ENCODE measurements at regions not wholly inside any gene's neighbourhood (a gene's known extent, or its start where the extent isn't known, plus 50 kb on each side); places are given as distances from the start of the nearest gene placed in this dataset.

GRCh38 chr3:145183261-145183660, 977.7 kb downstream of the PLOD2 start:
- Histone ChIP-seq H3K27me3 (no peaks in the 10 kb centered on the region), H3K9me3 (no peaks in the 10 kb centered on the region), H3K4me1 (no peaks in the 10 kb centered on the region), H3K36me3 (no peaks in the 10 kb centered on the region), H3K27ac (no peak overlapping the region), H3K4me3 (no peak overlapping the region)
- no peak for DNase-seq (ENCODE audit: low spot score in 2 of 2)
- TF ChIP-seq POLR2A (IDR thresholded peaks at IDR 0.05) (no peak), CTCF (IDR thresholded peaks at IDR 0.05) (no peak), EP300 (IDR thresholded peaks at IDR 0.05) (no peak)
- WGBS, 2 donors = 70 to 75% methylated on average over 3 of the region's 3 CpGs

GRCh38 chr3:145188079-145188770, 972.8 kb downstream of the PLOD2 start:
- H3K9me3 ChIP-seq = no peaks in the 10 kb centered on the region
- H3K4me1 ChIP-seq = no peaks in the 10 kb centered on the region
- H3K27ac ChIP-seq = no peak overlapping the region
- TF ChIP-seq CTCF (IDR thresholded peaks at IDR 0.05) (no peak), EP300 (IDR thresholded peaks at IDR 0.05) (no peak), POLR2A (IDR thresholded peaks at IDR 0.05) (no peak)
- DNase-seq (ENCODE audit: low spot score in 2 of 2) = no peak
- WGBS, 2 donors = 86 to 98% methylated on average over 2 of the region's 2 CpGs
- H3K36me3 ChIP-seq = no peaks in the 10 kb centered on the region
- no peak overlapping the region for H3K4me3 ChIP-seq
- no peaks in the 10 kb centered on the region for H3K27me3 ChIP-seq

- DNase-seq (ENCODE audit: low spot score in 2 of 2) = no peak
- no peak for TF ChIP-seq EP300 (IDR thresholded peaks at IDR 0.05)
- TF ChIP-seq CTCF (IDR thresholded peaks at IDR 0.05) = no peak
- no peak for TF ChIP-seq POLR2A (IDR thresholded peaks at IDR 0.05)
- no peaks in the 10 kb centered on the region for H3K4me1 ChIP-seq
- H3K36me3 ChIP-seq = no peaks in the 10 kb centered on the region
- no peak overlapping the region for H3K27ac ChIP-seq
- H3K9me3 ChIP-seq = no peaks in the 10 kb centered on the region
- no peaks in the 10 kb centered on the region for H3K27me3 ChIP-seq
- WGBS, 2 donors = 90 to 93% methylated on average over 2 of the region's 2 CpGs
- H3K4me3 ChIP-seq = no peak overlapping the region
Measured at GRCh38 chr3:145190138-145190537, 970.8 kb downstream of the PLOD2 start.

- H3K4me1 ChIP-seq = no peaks in the 10 kb centered on the region
- no peak overlapping the region for H3K27ac ChIP-seq
- no peaks in the 10 kb centered on the region for H3K36me3 ChIP-seq
- TF ChIP-seq CTCF (IDR thresholded peaks at IDR 0.05) (no peak), EP300 (IDR thresholded peaks at IDR 0.05) (no peak), POLR2A (IDR thresholded peaks at IDR 0.05) (no peak)
- 89 to 92% methylated on average over 1 of the region's 1 CpG for WGBS, 2 donors
- H3K27me3 ChIP-seq = no peaks in the 10 kb centered on the region
- no peak overlapping the region for H3K4me3 ChIP-seq
- no peak for DNase-seq (ENCODE audit: low spot score in 2 of 2)
- no peaks in the 10 kb centered on the region for H3K9me3 ChIP-seq
Measured at GRCh38 chr3:145190761-145191160, 970.2 kb downstream of the PLOD2 start.

GRCh38 chr3:145191543-145191942, 969.4 kb downstream of the PLOD2 start:
- no peak for DNase-seq (ENCODE audit: low spot score in 2 of 2)
- Histone ChIP-seq H3K9me3 (no peaks in the 10 kb centered on the region), H3K36me3 (no peaks in the 10 kb centered on the region), H3K27ac (no peak overlapping the region), H3K4me3 (no peak overlapping the region), H3K4me1 (no peaks in the 10 kb centered on the region), H3K27me3 (no peaks in the 10 kb centered on the region)
- 79 to 97% methylated on average over 1 of the region's 1 CpG for WGBS, 2 donors
- no peak for TF ChIP-seq CTCF (IDR thresholded peaks at IDR 0.05)
- no peak for TF ChIP-seq EP300 (IDR thresholded peaks at IDR 0.05)
- no peak for TF ChIP-seq POLR2A (IDR thresholded peaks at IDR 0.05)

Data from tibial nerve (tissue), 4 donors.